ENCODE measurements at regions not wholly inside any gene's neighbourhood (a gene's known extent, or its start where the extent isn't known, plus 50 kb on each side); places are given as distances from the start of the nearest gene placed in this dataset.
"Not testable (repeated sequence)": the region's sequence is repeated elsewhere in the genome, so short reads cannot be mapped to it uniquely, and the experiment has no call there.

DNA sequence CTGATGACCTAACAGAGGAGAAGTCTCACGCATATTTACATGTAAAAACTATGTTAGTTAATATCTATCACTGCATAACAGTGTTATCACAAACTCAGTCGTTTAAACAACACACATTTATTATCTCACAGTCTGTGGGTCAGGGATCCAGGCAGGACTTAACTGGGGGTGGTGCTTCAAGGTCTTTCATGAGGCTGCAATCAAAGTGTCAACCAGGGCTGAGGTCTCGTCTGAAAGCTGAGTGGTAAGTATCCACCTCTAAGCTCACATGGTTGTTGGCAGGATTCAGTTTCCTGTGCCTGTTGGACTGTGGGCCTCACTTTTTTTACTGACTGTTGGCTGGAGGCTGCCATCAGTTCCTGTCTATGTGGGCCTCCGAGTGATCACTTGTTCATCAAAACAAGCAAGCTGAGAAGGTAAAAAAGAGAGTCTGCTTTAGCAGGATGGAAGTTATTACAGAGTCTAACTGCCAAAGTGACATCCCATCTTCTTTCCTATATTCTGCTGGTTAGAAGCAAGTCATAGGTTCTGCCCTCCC lies 188.6 kb downstream of the CARTPT start:
- DNase-seq = no peak

DNA sequence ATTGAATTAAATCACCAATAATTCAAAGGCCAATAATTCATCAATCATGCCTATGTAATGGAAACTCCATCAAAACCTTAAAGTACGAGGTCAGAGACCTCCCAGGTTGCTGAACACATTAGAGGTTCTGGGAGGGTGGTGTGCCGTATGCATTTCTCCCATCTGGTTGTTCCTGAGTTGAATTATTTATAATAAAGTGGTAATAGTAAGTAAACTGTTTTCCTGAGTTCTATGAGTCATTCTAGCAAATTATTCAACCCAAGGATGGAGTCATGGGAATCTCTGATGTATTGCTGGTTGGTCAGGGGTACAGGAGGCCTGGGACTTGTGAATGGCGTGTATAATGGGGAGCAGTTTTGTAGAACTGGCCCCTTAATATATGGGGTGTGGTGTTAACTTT lies 191.7 kb downstream of the CARTPT start:
- no peak for DNase-seq

- no peak for DNase-seq
Measured at GRCh38 chr5:71912021-71912420, 192.9 kb downstream of the CARTPT start.

- DNase-seq = no peak
Measured at GRCh38 chr5:71914281-71914680, 193.0 kb upstream of the MAP1B start.

- no peak for DNase-seq
Measured at GRCh38 chr5:71922584-71923106, 184.6 kb upstream of the MAP1B start.

DNA sequence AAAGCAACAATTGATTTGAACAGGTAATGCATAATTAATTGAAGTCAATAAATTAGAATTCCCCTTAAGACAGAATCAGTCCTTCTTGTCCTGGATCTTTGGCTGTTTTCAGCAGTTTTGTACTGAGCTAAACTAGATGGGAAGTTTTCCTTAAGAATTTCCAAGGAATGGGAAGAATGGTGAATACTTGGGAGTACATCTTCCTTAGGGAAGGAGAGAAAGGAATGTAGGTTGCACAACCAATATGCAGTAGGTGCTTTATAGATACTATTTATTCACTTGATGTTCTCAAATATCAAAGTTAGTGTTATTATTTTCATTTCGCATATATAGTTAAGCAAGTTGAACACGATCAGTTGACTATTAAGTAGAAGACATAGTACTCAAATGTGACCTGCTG lies 183.5 kb upstream of the MAP1B start:
- no peak for DNase-seq

DNA sequence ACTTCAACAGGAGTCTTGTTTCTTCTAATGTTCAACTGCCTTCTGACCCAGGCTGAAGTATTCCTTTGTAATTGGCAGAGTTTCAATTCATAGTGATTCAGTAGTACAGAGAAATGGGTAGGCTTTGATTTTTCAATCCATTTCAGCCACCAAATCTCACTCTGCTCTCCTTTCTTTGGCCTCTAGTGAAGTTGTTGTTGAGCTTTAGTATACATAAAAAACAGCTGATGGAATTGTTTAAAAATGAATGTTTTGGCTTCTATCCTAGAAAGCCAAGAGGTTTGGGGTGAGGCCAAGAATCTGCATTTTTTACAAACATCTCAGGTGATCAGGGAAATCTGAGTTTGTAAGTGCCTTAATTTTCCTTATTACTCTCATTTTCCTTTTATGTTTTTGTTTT lies 182.9 kb upstream of the MAP1B start:
- no peak for DNase-seq

GRCh38 chr5:71924980-71925379 lies 182.3 kb upstream of the MAP1B start:
- no peak for DNase-seq

DNA sequence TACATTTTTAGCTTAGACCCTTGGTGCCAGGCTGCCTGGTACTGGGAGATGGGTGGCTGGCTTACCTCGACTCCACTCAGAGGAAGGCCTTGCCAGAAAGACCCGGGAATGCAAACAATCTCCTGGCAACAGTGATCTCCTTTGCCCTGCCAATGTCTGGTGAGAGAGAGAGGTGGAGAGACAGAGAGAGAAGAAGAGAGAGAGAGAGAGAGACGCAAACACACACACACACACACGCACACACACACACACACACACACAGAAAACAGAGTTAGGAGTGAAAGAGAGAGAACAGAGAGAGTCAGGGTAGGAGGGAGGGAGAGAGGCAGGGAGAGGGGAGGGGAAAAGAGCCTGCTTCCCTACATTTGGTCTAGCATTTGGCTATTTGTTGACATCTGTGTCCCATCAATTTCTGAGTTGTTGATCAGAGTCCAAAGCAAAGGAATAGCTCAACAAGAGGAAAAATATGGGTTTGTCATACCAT lies 181.6 kb upstream of the MAP1B start:
- DNase-seq = no peak

DNA sequence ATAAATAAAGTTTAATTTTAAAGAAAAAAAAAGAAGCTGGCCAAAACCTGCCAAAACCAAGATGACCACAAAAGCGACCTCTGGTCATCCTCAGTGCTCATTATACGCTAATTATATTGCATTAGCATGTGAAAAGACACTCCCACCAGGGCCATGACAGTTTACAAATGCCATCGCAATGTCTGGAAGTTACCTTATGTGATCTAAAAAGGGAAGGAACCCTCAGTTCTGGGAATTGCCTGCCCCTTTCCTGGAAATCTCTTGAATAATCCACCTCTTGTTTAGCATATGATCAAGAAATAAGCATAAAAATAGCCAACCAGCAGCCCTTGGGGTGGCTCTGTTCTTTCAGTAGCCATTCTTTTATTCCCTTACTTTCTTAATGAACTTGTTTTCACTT lies 178.3 kb upstream of the MAP1B start:
- no peak for DNase-seq

- DNase-seq = not testable (repeated sequence)
Measured at GRCh38 chr5:71930554-71930953, 176.7 kb upstream of the MAP1B start.

DNA sequence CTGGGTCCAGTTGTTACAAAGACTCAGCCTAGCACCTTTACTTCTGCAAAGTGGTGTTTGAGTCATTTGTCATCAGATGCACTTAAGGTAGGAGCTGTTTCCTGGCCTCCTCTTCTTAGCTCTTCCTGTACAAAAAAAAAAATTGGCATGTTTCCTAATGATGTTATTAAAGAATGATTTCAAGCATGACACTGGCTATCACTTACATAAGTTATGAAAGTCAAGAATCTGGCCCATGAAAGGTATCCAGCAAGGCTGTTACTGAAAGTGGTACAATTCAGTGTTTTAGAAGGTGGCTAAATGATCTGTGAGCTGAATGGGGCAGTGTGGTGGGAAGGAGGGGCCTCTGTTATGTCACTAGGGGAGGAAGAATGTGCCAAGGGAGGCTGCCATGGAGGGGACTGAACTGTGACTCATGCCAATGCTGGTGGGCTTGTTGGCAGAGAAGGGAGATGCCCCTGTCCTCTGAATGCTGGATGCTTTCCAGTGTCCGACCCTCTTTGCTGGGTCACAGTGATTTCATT lies 175.1 kb upstream of the MAP1B start:
- DNase-seq = no peak

DNA sequence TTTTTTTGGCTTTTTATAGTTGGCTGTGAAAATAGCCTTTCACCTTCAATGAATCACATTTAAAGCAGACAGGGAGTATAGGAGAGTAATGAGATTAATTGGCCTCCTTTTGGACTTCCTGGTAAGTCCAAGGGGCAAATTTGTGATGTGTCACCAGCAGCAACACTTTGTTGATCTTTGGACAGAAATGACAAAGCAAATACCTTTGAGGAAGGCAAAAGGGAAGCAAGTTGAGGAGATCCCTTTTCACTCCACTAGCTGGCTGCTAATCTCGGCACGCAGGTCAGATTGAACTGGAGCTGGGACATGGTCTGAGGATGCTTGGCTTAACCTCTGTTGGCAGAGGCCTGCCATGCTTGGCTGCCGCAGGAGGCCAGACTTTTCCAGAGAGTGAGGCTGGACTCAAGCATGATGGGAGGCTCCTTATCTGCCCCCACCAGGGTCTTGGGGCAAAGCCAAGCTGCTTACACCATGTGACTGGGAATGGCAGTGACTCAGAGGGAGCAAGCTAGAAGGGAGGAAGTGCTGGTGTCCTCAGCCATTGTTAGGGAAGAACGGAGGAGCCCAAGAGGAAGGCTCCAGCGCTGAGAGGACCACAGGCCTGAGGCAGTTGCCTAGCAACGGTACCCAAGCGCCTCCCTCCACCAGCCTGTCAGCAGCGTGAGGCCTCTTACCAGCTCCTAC lies 174.5 kb upstream of the MAP1B start:
- DNase-seq = no peak

GRCh38 chr5:71934322-71934721 lies 173.0 kb upstream of the MAP1B start:
- DNase-seq = no peak

- no peak for DNase-seq
Measured at GRCh38 chr5:71937921-71938698, 169.2 kb upstream of the MAP1B start.

DNA sequence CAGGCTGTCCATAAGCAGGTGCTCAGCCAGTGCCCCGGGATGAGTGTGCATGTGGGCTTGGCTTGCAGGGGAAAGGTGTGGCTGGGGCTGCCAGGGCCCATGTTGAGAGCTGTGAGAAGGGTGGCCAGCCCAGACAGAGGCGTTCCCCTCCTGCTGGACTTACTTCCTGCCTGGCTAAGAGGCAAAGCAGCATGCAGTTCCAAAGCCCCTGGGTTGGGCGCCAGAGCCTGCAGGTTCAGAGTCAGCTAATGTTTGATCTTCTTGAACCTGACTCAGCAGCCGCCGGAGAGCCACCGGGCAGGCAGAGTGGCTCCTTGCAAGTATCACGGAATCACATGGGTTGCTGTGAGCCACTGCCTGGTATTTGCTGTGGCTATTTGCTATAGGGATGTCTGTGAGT lies 168.4 kb upstream of the MAP1B start:
- DNase-seq = no peak

DNA sequence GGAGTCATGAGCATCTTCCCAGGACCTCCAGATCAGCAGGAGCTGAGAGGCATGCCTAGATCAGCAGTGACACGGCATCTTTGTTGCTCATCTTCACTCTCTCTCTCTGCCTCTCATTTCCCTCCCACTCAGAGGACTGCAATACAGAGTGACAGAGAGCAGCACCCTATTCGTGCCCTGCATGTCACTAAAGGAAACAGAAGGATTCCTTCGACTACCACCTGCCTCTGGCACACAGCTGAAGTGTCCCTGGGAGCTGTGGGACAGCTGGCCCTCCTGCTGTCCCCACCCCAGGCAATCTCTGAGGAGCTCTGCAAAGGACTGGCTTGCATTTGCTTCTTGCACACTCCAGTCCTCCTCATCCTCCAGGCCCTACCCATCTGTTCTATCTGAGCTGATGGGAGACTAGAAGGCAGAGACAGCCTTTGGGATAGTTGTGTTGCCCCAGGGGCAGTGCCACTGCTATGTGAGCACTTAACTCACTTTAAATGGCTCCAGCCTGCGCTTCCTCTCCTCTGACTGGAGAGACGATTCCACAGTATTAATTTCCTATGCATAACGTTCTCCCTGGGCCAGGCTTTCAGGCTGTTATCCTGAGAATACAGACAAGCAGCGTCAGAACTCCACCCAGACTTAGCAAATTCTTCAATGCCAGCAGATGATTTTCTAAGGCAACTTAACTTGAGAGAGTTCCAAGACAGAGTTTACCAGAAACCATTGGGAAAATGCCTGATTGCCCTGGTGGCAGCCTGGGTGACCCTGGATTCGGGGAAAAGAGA lies 167.6 kb upstream of the MAP1B start:
- DNase-seq = no peak

DNA sequence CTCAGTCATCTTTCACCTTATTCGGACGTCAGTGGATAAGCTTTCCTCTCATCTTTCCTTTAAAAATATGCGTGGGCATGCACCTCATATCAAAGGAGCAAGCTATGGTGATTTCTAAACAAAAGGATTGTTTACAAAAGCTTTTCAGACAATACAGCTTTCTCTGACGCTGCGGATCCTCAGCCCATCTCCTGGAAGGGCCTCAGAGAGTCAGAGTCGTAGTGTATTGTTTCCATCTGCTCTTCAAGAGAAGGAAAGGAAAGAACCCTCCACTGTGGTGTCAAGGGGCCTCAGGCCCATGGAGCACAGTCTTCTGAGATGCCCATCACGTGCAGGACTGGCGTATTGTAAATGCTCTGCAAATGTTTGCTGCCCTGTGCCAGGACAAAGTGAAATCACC lies 163.4 kb upstream of the MAP1B start:
- no peak for DNase-seq

GRCh38 chr5:71945436-71945835 lies 161.8 kb upstream of the MAP1B start:
- no peak for DNase-seq

DNA sequence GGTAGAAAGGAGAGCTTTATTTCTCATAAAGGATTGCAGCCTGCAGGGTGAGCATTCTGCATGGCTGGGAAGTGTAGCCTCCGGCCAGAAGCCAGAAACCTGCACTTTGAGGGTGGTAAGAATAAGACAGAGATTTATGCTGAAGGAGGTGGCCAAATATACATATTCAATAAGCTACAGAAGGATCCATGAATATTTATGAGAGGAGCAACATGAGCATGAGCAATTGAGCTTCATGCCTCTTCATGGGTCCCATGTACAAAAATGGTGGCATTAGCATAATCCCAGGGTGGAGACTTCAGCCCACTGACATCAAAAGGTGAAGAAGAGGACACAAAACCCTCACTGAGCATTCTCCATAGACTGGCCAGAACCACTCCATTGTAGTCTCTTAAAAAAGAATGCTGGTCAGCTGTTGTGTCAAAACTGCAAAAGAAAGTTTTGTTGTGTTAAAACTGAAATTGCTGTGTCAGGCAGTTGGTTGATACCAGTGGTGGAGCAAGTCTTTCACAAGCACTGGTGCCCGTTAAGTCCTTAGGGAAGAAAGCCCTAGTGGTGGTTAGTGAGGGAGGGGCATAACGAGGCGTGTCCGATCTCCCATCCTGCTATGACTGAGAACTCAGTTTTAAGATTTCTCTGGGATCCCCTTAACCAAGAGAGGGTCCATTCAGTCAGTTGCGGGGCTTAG lies 160.8 kb upstream of the MAP1B start:
- DNase-seq = no peak

DNA sequence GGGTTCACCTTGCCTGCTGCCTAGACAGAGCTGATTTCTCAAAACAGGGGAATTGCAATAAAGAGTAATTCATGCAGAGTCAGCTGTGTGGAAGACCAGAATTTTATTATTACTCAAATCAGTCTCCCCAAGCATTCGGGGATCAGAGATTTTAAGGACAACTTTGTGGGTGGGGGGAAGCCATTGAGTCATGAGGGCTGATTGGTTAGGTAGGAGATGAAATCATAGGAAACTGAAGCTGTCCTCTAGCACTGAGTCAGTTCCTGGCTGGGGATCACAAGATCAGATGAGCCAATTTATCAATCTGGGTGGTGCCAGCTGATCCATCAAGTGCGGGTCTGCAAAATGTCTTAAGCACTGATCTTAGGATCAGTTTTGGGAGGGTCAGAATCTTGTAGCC lies 159.1 kb upstream of the MAP1B start:
- no peak for DNase-seq

DNA sequence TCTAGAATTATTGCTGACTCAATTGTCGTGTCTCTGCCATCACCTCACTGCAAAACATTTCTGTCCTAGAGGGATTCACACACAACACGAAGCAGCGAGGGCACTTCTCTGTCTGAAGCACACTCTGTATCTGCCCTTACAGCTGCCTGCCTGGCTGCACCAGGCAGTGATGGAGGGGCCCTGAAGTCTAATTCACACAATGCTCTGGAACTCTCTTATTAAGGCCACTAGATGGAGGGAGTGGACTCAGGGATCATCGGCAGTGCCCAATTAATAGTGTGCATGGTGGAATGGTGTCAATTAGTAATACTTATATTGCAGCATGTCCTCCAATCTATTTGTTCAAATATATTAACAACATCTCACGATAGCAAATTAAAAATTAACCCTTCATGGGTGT lies 157.5 kb upstream of the MAP1B start:
- DNase-seq = no peak

All from GOT3 (cell line).